OCI-LY3 (cell line): ENCODE measurements at regions not wholly inside any gene's neighbourhood (a gene's known extent, or its start where the extent isn't known, plus 50 kb on each side); places are given as distances from the start of the nearest gene placed in this dataset.

Experiments used
- H2AFZ ChIP-seq: fragments of 200-600, 300-600 bp; shearing (Covaris generic); 2 replicates; pipeline ENCODE4 v1.6.0; 2014; ENCODE audit warnings: antibody characterized with exemption, low read depth, low read length
- H3K27ac ChIP-seq: fragments of 200-600, 300-600 bp; sonication (generic); 2 replicates; pipeline ENCODE4 v1.5.1; 2014; ENCODE audit warnings: mild to moderate bottlenecking, low read length, moderate library complexity, mixed read lengths
- H3K27me3 ChIP-seq: fragments of 200-600, 300-600 bp; sonication (generic); 2 replicates; pipeline ENCODE4 v1.6.1; 2014; ENCODE audit warnings: low read depth, low read length, mixed read lengths
- H3K36me3 ChIP-seq: fragments of 200-600, 300-600 bp; sonication (generic); replicated peaks from 2 replicates; pipeline ENCODE3; 2014; ENCODE audit warnings: low read depth, low read length, mixed read lengths
- H3K4me1 ChIP-seq: fragments of 300-600, 200-600 bp; sonication (generic); 2 replicates; pipeline ENCODE4 v1.6.1; 2014; ENCODE audit warnings: low read length, mixed read lengths
- H3K4me2 ChIP-seq: fragments of 200-600, 300-600 bp; sonication (generic); 2 replicates; pipeline ENCODE4 v1.6.1; 2014; ENCODE audit warnings: low read length, mixed read lengths
- H3K4me3 ChIP-seq: fragments of 300-600, 200-600 bp; sonication (generic); 2 replicates; pipeline ENCODE4 v1.5.1; 2014; ENCODE audit warnings: antibody characterized with exemption, mild to moderate bottlenecking, low read length, moderate library complexity
- H3K79me2 ChIP-seq: fragments of 300-600, 200-600 bp; shearing (Covaris generic); 2 replicates; pipeline ENCODE4 v1.6.1; 2014; ENCODE audit warnings: mild to moderate bottlenecking, low read length, mixed read lengths
- H3K9ac ChIP-seq: fragments of 300-600, 200-600 bp; shearing (Covaris generic); 2 replicates; pipeline ENCODE4 v1.6.0; 2014; ENCODE audit warnings: mild to moderate bottlenecking, low read length, moderate library complexity
- H3K9me3 ChIP-seq: fragments of 200-600, 300-600 bp; shearing (Covaris generic); 2 replicates; pipeline ENCODE4 v1.6.1; 2014; ENCODE audit warnings: low read length, mixed read lengths; ENCODE audit not compliant: insufficient read depth
- H4K20me1 ChIP-seq: fragments of 200-600, 300-600 bp; sonication (generic); 2 replicates; pipeline ENCODE4 v1.6.1; 2016; ENCODE audit warnings: low read length, mixed read lengths; ENCODE audit not compliant: insufficient read depth
- EZH2phosphoT487 ChIP-seq: fragments of 200-600 bp; shearing (Covaris generic); IDR thresholded peaks from 2 replicates; pipeline ENCODE4 v1.6.1; 2018; ENCODE audit warnings: antibody characterized with exemption, mixed run types, low read depth
- TF ChIP-seq, protein P1 (sequence below): fragments of 200-600, 300-600 bp; sonication (generic); IDR thresholded peaks from 2 replicates; pipeline ENCODE4 v1.5.1; 2014; ENCODE audit warnings: antibody characterized with exemption, low read length, low read depth

DNA sequence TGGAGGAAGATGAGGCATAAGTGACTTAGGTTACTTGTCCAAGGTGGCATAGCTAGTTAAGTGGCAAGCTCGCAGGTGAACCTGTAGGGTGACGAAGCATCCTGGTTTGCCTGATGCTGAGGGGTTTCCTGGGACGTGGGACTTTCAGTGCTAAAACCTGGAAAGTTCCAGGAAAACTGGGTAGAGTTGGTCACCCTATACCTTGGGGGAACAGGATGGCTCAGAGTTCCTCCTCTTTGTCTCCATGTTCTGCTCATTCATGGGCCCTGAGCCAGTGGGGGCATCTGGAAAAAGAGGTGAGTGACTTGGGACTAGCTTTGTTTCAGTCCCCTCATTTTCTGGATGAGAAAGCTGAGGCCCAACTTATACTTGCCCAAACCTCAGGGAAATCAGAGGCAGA, 268.0 kb upstream of the N4BP1 start:
- Histone ChIP-seq H2AFZ (no peak overlapping the region), H3K79me2 (no peaks in the 10 kb centered on the region), H4K20me1 (no peaks in the 10 kb centered on the region; the same call in 1 of the 2 replicates), H3K36me3 (no peaks in the 10 kb centered on the region), H3K9me3 (no peaks in the 10 kb centered on the region), H3K4me1 (no peaks in the 10 kb centered on the region), H3K4me2 (no peak overlapping the region), H3K4me3 (no peak overlapping the region), H3K27me3 (no peaks in the 10 kb centered on the region), H3K27ac (no peak overlapping the region), H3K9ac (no peak overlapping the region)
- TF ChIP-seq, protein P1, sequence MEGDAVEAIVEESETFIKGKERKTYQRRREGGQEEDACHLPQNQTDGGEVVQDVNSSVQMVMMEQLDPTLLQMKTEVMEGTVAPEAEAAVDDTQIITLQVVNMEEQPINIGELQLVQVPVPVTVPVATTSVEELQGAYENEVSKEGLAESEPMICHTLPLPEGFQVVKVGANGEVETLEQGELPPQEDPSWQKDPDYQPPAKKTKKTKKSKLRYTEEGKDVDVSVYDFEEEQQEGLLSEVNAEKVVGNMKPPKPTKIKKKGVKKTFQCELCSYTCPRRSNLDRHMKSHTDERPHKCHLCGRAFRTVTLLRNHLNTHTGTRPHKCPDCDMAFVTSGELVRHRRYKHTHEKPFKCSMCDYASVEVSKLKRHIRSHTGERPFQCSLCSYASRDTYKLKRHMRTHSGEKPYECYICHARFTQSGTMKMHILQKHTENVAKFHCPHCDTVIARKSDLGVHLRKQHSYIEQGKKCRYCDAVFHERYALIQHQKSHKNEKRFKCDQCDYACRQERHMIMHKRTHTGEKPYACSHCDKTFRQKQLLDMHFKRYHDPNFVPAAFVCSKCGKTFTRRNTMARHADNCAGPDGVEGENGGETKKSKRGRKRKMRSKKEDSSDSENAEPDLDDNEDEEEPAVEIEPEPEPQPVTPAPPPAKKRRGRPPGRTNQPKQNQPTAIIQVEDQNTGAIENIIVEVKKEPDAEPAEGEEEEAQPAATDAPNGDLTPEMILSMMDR = no peak
- TF ChIP-seq EZH2phosphoT487 = no peak

DNA sequence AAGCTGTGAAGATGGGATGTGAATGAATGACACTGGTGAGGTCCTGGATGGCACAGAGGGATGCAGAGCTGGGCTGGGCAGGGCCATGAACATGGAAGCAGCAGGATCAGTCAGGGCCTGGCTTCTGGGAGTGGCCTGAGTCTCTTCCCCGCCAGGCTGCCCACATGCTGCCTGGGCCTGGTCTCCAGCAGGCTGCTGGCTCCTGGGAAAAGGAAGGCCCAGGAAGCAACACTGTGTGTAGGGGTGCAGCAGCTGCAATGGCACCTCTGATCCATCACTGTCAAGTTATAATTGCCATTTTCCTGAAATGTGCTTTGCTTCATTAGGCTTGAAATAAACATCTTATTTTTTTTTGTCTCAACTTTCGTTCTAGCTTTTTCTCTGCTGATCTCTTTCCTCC, 260.2 kb upstream of the N4BP1 start:
- Histone ChIP-seq H3K27ac (no peak overlapping the region), H3K9me3 (no peaks in the 10 kb centered on the region), H3K27me3 (0 out of 2 replicates have a peak, but pooled peaks cover 6% of the 10 kb centered on the region), H2AFZ (no peak overlapping the region), H3K9ac (no peak overlapping the region), H3K4me1 (no peaks in the 10 kb centered on the region), H3K79me2 (no peaks in the 10 kb centered on the region), H3K36me3 (no peaks in the 10 kb centered on the region), H4K20me1 (no peaks in the 10 kb centered on the region; the same call in 1 of the 2 replicates), H3K4me2 (no peak overlapping the region), H3K4me3 (no peak overlapping the region)
- TF ChIP-seq, protein P1 = no peak
- TF ChIP-seq EZH2phosphoT487 = no peak

DNA sequence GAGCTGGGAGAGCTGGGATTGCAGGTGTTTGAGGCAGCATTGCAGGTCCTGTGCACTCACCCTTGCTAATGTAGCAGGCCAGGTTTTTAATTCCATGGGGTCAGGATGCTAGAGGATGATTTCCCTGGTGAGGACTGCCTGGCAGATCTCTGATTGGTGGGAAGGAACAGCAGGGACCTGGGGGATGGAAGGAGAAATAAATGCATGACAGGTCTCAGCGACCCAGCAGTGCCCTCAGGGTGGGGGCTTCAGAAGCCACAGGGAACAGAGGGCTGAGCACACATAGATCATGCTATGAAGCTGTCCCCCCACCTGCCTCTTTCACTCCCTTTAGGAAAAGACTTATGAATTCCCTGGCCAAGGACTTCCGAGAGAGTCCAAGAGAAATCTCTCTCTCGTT, 255.5 kb upstream of the N4BP1 start:
- Histone ChIP-seq H3K9me3 (no peaks in the 10 kb centered on the region), H3K79me2 (no peaks in the 10 kb centered on the region), H3K27ac (no peak overlapping the region), H3K9ac (no peak overlapping the region), H2AFZ (no peak overlapping the region), H3K4me2 (no peak overlapping the region), H3K4me1 (no peaks in the 10 kb centered on the region), H4K20me1 (no peaks in the 10 kb centered on the region; the same call in 1 of the 2 replicates), H3K36me3 (no peaks in the 10 kb centered on the region), H3K4me3 (no peak overlapping the region), H3K27me3 (peaks cover 10% of the 10 kb centered on the region; the same call in 1 of the 2 replicates)
- TF ChIP-seq EZH2phosphoT487 = no peak
- TF ChIP-seq, protein P1 = no peak

DNA sequence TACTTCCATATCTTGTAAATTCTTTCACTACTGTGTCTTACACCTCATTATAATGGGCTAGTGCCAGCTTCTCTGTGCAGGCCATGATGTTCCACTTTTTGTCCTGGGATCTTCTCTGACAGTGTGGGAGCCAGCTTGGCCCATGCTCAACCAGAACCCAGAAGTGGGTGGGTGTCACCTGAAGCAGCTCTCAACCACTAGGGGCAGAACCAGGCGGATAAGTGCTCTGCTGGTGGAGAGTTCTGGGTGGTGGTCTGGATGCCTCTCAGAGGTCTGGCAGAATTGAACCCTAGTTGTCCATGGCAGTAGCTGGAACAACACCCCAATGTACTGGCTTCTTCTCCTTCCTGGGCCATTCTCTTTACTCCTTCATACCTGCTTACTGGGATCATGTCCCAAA, 254.1 kb upstream of the N4BP1 start:
- no peaks in the 10 kb centered on the region for H3K4me1 ChIP-seq
- TF ChIP-seq, protein P1 = no peak
- TF ChIP-seq EZH2phosphoT487 = no peak

More for the DNA sequence above, 254.1 kb upstream of the N4BP1 start:
- Histone ChIP-seq H4K20me1 (no peaks in the 10 kb centered on the region; the same call in 1 of the 2 replicates), H3K9me3 (no peaks in the 10 kb centered on the region), H3K36me3 (no peaks in the 10 kb centered on the region), H3K27ac (no peak overlapping the region), H3K79me2 (no peaks in the 10 kb centered on the region), H3K4me3 (no peak overlapping the region), H3K27me3 (peaks cover 10% of the 10 kb centered on the region; the same call in 1 of the 2 replicates), H3K9ac (no peak overlapping the region), H3K4me2 (no peak overlapping the region), H2AFZ (no peak overlapping the region)
